CD14-positive monocyte (primary cell): ENCODE measurements at regions not wholly inside any gene's neighbourhood (a gene's known extent, or its start where the extent isn't known, plus 50 kb on each side); places are given as distances from the start of the nearest gene placed in this dataset.
"Not testable (repeated sequence)": the region's sequence is repeated elsewhere in the genome, so short reads cannot be mapped to it uniquely, and the experiment has no call there.

Source experiments
- DNase-seq, 3 donors: peaks; one replicate each; pipeline ENCODE4 v3.0.0-alpha.2; 2011 to 2022
- H2AFZ ChIP-seq: 2 replicates; pipeline ENCODE4 v1.6.0; 2012; ENCODE audit warnings: mild to moderate bottlenecking, low read depth, low read length, inconsistent platforms; ENCODE audit not compliant: insufficient read depth, poor library complexity, severe bottlenecking
- H3K27ac ChIP-seq, 2 donors: 1 replicate in 1 of 2; 2 replicates in 1 of 2; pipeline ENCODE4 v1.5.1; 2012 to 2013; ENCODE audit warnings: low read length in 2 of 2, control low read depth in 1 of 2, inconsistent platforms in 1 of 2, low read depth in 1 of 2, mild to moderate bottlenecking in 1 of 2
- H3K27me3 ChIP-seq, 2 donors: one replicate each; pipeline versions ENCODE4 v1.6.0 to v1.6.1; 2011 to 2013; ENCODE audit warnings: low read length in 2 of 2; ENCODE audit not compliant: control insufficient read depth in 2 of 2, insufficient read depth in 2 of 2
- H3K36me3 ChIP-seq, 2 donors: replicated peaks in 1 of 2; 1 replicate in 1 of 2; 2 replicates in 1 of 2; pipeline versions ENCODE4 v1.5.1 to v1.6.1; 2012 to 2013; ENCODE audit warnings: low read length in 2 of 2, control low read depth in 1 of 2, inconsistent platforms in 1 of 2, mild to moderate bottlenecking in 1 of 2; ENCODE audit not compliant: insufficient read depth in 2 of 2, control insufficient read depth in 1 of 2
- H3K4me1 ChIP-seq, 2 donors: 1 replicate in 1 of 2; 2 replicates in 1 of 2; pipeline versions ENCODE4 v1.5.1 to v1.6.1; 2012 to 2013; ENCODE audit warnings: low read length in 2 of 2, control low read depth in 1 of 2, inconsistent platforms in 1 of 2, mild to moderate bottlenecking in 1 of 2, moderate library complexity in 1 of 2; ENCODE audit not compliant: insufficient read depth in 2 of 2, control insufficient read depth in 1 of 2
- H3K4me2 ChIP-seq: replicated peaks from 2 replicates; pipeline ENCODE3; 2012; ENCODE audit warnings: low read length, moderate library complexity, mild to moderate bottlenecking; ENCODE audit not compliant: poor library complexity, severe bottlenecking; ENCODE audit errors: extremely low read depth
- H3K4me3 ChIP-seq, 3 experiments: fragments of 200-600 bp in 1 of 3; sonication (generic) in 1 of 3; replicated peaks in 1 of 3; 1 replicate in 2 of 3; 2 replicates in 1 of 3; pipeline ENCODE4 v1.5.1; 2011 to 2013; ENCODE audit warnings: low read length in 3 of 3, mild to moderate bottlenecking in 3 of 3, control low read depth in 2 of 3, low read depth in 2 of 3, inconsistent platforms in 1 of 3, moderate library complexity in 1 of 3
- H3K79me2 ChIP-seq: 2 replicates; pipeline ENCODE4 v1.6.0; 2012; ENCODE audit warnings: mild to moderate bottlenecking, control low read depth, inconsistent platforms, low read length, moderate library complexity; ENCODE audit not compliant: insufficient read depth
- H3K9ac ChIP-seq: 2 replicates; pipeline ENCODE4 v1.6.0; 2017; ENCODE audit warnings: low read length, mild to moderate bottlenecking; ENCODE audit not compliant: insufficient read depth, poor library complexity, severe bottlenecking
- H3K9me3 ChIP-seq, 2 donors: replicated peaks in 1 of 2; 1 replicate in 1 of 2; 2 replicates in 1 of 2; pipeline versions ENCODE4 v1.5.1 to v1.6.1; 2012 to 2013; ENCODE audit warnings: low read length in 2 of 2, control low read depth in 1 of 2; ENCODE audit not compliant: control insufficient read depth in 1 of 2, insufficient read depth in 1 of 2
- H4K20me1 ChIP-seq: 2 replicates; pipeline ENCODE4 v1.6.0; 2012; ENCODE audit warnings: mild to moderate bottlenecking, low read length, control low read depth, moderate library complexity; ENCODE audit not compliant: insufficient read depth
- H3K27ac Mint-ChIP-seq, 7 donors: one replicate each; pipeline ENCODE4 v1.8.0; 2020; ENCODE audit warnings: mild to moderate bottlenecking in 7 of 7, mixed read lengths in 7 of 7, moderate library complexity in 6 of 7, inconsistent platforms in 2 of 7
- H3K27me3 Mint-ChIP-seq, 3 donors: one replicate each; pipeline ENCODE4 v1.8.0; 2021 to 2022; ENCODE audit warnings: low read depth in 3 of 3, mild to moderate bottlenecking in 3 of 3, mixed read lengths in 3 of 3, moderate library complexity in 3 of 3, inconsistent platforms in 1 of 3
- H3K36me3 Mint-ChIP-seq, 2 donors: one replicate each; pipeline ENCODE4 v1.8.0; 2020; ENCODE audit warnings: mixed read lengths in 2 of 2, inconsistent platforms in 1 of 2, mild to moderate bottlenecking in 1 of 2
- H3K4me1 Mint-ChIP-seq: one replicate; pipeline ENCODE4 v1.8.0; 2020; ENCODE audit warnings: mild to moderate bottlenecking, mixed read lengths
- H3K4me3 Mint-ChIP-seq, 2 donors: one replicate each; pipeline ENCODE4 v1.8.0; 2020; ENCODE audit warnings: mild to moderate bottlenecking in 2 of 2, mixed read lengths in 2 of 2, moderate library complexity in 1 of 2
- H3K9me3 Mint-ChIP-seq, 7 donors: one replicate each; pipeline ENCODE4 v1.8.0; 2020 to 2022; ENCODE audit warnings: mixed read lengths in 7 of 7, mild to moderate bottlenecking in 6 of 7, moderate library complexity in 6 of 7, inconsistent platforms in 2 of 7
- CTCF ChIP-seq: fragments of 200-600 bp; IDR thresholded peaks from one replicate; pipeline ENCODE4 v1.8.0; 2022; ENCODE audit warnings: antibody characterized with exemption, mild to moderate bottlenecking
- WGBS: methylation state at CpG from one replicate; pipeline ENCODE4 v1.1.5; 2013; ENCODE audit warnings: missing lambda C conversion rate; ENCODE audit not compliant: insufficient coverage; 5-methylcytosine and 5-hydroxymethylcytosine counted together
- intact Hi-C, 2 donors: fragments of 100-400 bp; cut with micrococcal nuclease; formaldehyde crosslinking; loops; one replicate each; pipeline versions ENCODE4 v1.15.0 to v1.15.1; 2023

GRCh38 chr2:84170979-84171378, 288.1 kb downstream of the SUCLG1 start:
- no peak overlapping the region for H3K4me2 ChIP-seq
- no peak for TF ChIP-seq CTCF
- no peaks in the 10 kb centered on the region for H3K36me3 Mint-ChIP-seq
- no peaks in the 10 kb centered on the region for H3K27me3 Mint-ChIP-seq
- no peak overlapping the region for H3K4me3 ChIP-seq
- no peaks in the 10 kb centered on the region for H3K4me1 Mint-ChIP-seq
- no peaks in the 10 kb centered on the region for H3K79me2 ChIP-seq
- no peaks in the 10 kb centered on the region for H3K27me3 ChIP-seq
- WGBS: no CpG with 5 or more reads among the region's 1 CpG
- H3K36me3 ChIP-seq: no peaks in the 10 kb centered on the region
- H4K20me1 ChIP-seq: no peaks in the 10 kb centered on the region
- H3K4me3 Mint-ChIP-seq: no peak overlapping the region
- peaks cover 0 to 11% (median 6%) of the 10 kb centered on the region in 7 donors for H3K9me3 Mint-ChIP-seq
- no peak overlapping the region for H2AFZ ChIP-seq
- intact Hi-C loops: no loop called here
- peaks cover 0 to 7% of the 10 kb centered on the region in 2 donors for H3K9me3 ChIP-seq
- no peak overlapping the region for H3K27ac Mint-ChIP-seq
- no peak overlapping the region for H3K9ac ChIP-seq
- DNase-seq: no peak
- no peak overlapping the region for H3K27ac ChIP-seq
- H3K4me1 ChIP-seq: no peaks in the 10 kb centered on the region

DNA sequence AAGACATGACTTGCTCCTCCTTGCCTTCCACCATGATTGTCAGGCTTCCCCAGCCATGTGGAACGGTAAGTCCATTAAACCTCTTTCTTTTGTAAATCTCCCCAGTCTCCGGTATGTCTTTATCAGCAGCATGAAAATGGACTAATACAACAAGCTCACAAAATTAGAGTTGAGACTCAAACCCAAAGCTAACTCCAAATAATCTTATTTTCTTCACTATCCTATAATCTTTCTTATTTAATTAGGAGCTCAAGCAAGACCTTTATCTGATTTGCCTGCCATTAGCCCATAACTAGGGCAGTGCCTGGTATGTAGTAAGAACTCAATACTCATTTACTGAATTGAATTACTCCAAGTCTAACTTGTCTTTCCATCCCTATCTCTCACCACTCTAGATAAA, 289.2 kb downstream of the SUCLG1 start:
- Mint-ChIP-seq H3K27me3 (no peaks in the 10 kb centered on the region), H3K4me3 (no peak overlapping the region), H3K36me3 (no peaks in the 10 kb centered on the region), H3K9me3 (peaks cover 0 to 10% (median 6%) of the 10 kb centered on the region in 7 donors), H3K4me1 (no peaks in the 10 kb centered on the region), H3K27ac (no peak overlapping the region)
- intact Hi-C loops: no loop called here
- TF ChIP-seq CTCF: no peak
- Histone ChIP-seq H3K9ac (no peak overlapping the region), H3K4me1 (no peaks in the 10 kb centered on the region), H4K20me1 (no peaks in the 10 kb centered on the region), H2AFZ (no peak overlapping the region), H3K36me3 (no peaks in the 10 kb centered on the region), H3K9me3 (peaks cover 0 to 7% of the 10 kb centered on the region in 2 donors), H3K4me2 (no peak overlapping the region), H3K4me3 (no peak overlapping the region), H3K27ac (no peak overlapping the region), H3K79me2 (no peaks in the 10 kb centered on the region), H3K27me3 (no peaks in the 10 kb centered on the region)
- no peak for DNase-seq
- WGBS: 100% methylated on average over 2 of the region's 2 CpGs

GRCh38 chr2:84168552-84168951, 290.5 kb downstream of the SUCLG1 start:
- WGBS: 83% methylated on average over 1 of the region's 1 CpG

More at GRCh38 chr2:84168552-84168951, 290.5 kb downstream of the SUCLG1 start:
- H3K36me3 Mint-ChIP-seq, H3K27me3 ChIP-seq, H3K79me2 ChIP-seq, H3K9me3 ChIP-seq, H3K4me1 Mint-ChIP-seq, H4K20me1 ChIP-seq, H3K9me3 Mint-ChIP-seq, intact Hi-C loops, DNase-seq, H2AFZ ChIP-seq, H3K4me1 ChIP-seq, H3K9ac ChIP-seq, H3K4me3 Mint-ChIP-seq, H3K27ac Mint-ChIP-seq, H3K4me3 ChIP-seq, H3K27ac ChIP-seq, H3K4me2 ChIP-seq, H3K27me3 Mint-ChIP-seq, H3K36me3 ChIP-seq: not testable (repeated sequence)
